Thoracic aorta (tissue), 2 donors: ENCODE measurements at regions not wholly inside any gene's neighbourhood (a gene's known extent, or its start where the extent isn't known, plus 50 kb on each side); places are given as distances from the start of the nearest gene placed in this dataset.

Experiments
- ATAC-seq: fragments of 150-250 bp; one replicate; pipeline ENCODE4 v1.8.0; 2017; ENCODE audit warnings: low read depth; ENCODE audit not compliant: insufficient number of reproducible peaks, low FRiP score
- DNase-seq: peaks from one replicate; pipeline ENCODE4 v3.0.0-alpha.2; 2020; ENCODE audit warnings: low spot score
- H3K27ac ChIP-seq, 2 donors: fragments of 200-600 bp; sonication (generic); 1 replicate in 1 of 2; 2 replicates in 1 of 2; pipeline ENCODE4 v1.5.1; 2016; ENCODE audit warnings: mild to moderate bottlenecking in 2 of 2, moderate library complexity in 2 of 2
- H3K27me3 ChIP-seq: fragments of 200-600 bp; sonication (generic); replicated peaks from 2 replicates; pipeline ENCODE4 v1.6.0; 2016; ENCODE audit warnings: mild to moderate bottlenecking; ENCODE audit not compliant: insufficient read depth
- H3K36me3 ChIP-seq: fragments of 200-600 bp; sonication (generic); one replicate; pipeline ENCODE4 v1.5.1; 2016
- H3K4me1 ChIP-seq, 2 donors: fragments of 200-600 bp; sonication (generic); 1 replicate in 1 of 2; 2 replicates in 1 of 2; pipeline versions ENCODE4 v1.5.1 to v1.6.0; 2016; ENCODE audit warnings: low read depth in 2 of 2, mild to moderate bottlenecking in 1 of 2; ENCODE audit not compliant: control insufficient read depth in 1 of 2
- H3K4me3 ChIP-seq: fragments of 200-600 bp; sonication (generic); 2 replicates; pipeline ENCODE4 v1.5.1; 2016; ENCODE audit warnings: mild to moderate bottlenecking
- H3K9me3 ChIP-seq: fragments of 200-600 bp; sonication (generic); 2 replicates; pipeline ENCODE4 v1.5.1; 2016
- TF ChIP-seq, protein P1 (sequence below): fragments of 200-600 bp; sonication (generic); IDR thresholded peaks from one replicate; pipeline ENCODE4 v1.5.1; 2019; ENCODE audit warnings: antibody characterized with exemption

DNA sequence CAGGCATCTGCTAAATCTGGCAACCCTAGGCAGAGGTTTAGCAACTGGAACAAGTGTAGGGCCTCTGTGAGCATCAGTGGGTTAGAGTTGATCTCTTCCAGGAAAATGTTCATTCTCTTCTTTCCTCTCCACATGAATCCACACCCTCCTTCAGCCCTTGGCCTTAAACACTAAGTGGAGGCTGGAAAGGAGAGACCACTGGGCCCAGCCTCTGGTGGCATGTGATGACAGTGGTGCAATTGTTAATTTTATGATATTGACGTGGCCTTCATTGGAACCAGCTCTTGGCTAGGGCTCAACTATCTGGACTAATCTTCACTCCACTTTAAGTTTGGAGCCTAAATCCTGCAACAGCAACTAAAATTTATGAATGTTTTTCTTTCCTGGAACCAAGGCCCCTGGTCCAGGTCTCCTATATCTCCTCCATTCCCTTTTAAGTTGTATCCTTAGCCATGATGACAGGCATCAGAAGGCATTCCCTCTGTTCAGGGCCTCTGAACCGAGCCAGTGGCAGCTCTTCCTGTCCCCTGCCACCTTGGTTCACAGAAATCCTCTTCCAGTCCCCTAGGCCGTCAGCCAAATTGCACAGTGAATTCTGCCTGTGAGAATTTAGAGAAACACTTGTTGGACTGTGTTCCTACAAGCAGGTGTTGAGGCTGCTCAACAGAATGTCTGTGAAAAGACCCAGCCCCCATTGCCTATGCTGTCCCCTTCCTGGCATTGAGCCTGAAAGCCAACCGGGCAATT lies 132.2 kb downstream of the PSMG1 start:
- H3K36me3 ChIP-seq: no peaks in the 10 kb centered on the region
- TF ChIP-seq, protein P1, sequence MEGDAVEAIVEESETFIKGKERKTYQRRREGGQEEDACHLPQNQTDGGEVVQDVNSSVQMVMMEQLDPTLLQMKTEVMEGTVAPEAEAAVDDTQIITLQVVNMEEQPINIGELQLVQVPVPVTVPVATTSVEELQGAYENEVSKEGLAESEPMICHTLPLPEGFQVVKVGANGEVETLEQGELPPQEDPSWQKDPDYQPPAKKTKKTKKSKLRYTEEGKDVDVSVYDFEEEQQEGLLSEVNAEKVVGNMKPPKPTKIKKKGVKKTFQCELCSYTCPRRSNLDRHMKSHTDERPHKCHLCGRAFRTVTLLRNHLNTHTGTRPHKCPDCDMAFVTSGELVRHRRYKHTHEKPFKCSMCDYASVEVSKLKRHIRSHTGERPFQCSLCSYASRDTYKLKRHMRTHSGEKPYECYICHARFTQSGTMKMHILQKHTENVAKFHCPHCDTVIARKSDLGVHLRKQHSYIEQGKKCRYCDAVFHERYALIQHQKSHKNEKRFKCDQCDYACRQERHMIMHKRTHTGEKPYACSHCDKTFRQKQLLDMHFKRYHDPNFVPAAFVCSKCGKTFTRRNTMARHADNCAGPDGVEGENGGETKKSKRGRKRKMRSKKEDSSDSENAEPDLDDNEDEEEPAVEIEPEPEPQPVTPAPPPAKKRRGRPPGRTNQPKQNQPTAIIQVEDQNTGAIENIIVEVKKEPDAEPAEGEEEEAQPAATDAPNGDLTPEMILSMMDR: no peak
- no peak for ATAC-seq

GRCh38 chr21:39048574-39048973 lies 134.7 kb downstream of the PSMG1 start:
- no peak for ATAC-seq

More for the DNA sequence above, 132.2 kb downstream of the PSMG1 start:
- H3K9me3 ChIP-seq: no peaks in the 10 kb centered on the region
- no peak overlapping the region for H3K4me3 ChIP-seq
- no peaks in the 10 kb centered on the region for H3K27me3 ChIP-seq
- peaks cover 0 to 11% of the 10 kb centered on the region in 2 donors for H3K4me1 ChIP-seq
- H3K27ac ChIP-seq: no peak overlapping the region
- no peak for DNase-seq

GRCh38 chr21:39048064-39048463 lies 135.2 kb downstream of the PSMG1 start:
- TF ChIP-seq, protein P1: no peak

More at GRCh38 chr21:39048574-39048973, 134.7 kb downstream of the PSMG1 start:
- Histone ChIP-seq H3K27ac (no peak overlapping the region), H3K27me3 (no peaks in the 10 kb centered on the region), H3K4me1 (peaks cover 0 to 11% of the 10 kb centered on the region in 2 donors), H3K9me3 (no peaks in the 10 kb centered on the region), H3K36me3 (no peaks in the 10 kb centered on the region), H3K4me3 (no peak overlapping the region)
- TF ChIP-seq, protein P1: no peak
- no peak for DNase-seq

GRCh38 chr21:39047046-39047445 lies 136.2 kb downstream of the PSMG1 start:
- TF ChIP-seq, protein P1: no peak
- ATAC-seq: no peak
- H3K27me3 ChIP-seq: no peaks in the 10 kb centered on the region
- H3K4me1 ChIP-seq: peaks cover 0 to 11% of the 10 kb centered on the region in 2 donors
- H3K36me3 ChIP-seq: no peaks in the 10 kb centered on the region
- no peak overlapping the region for H3K27ac ChIP-seq
- no peak for DNase-seq
- no peaks in the 10 kb centered on the region for H3K9me3 ChIP-seq
- no peak overlapping the region for H3K4me3 ChIP-seq

More at GRCh38 chr21:39048064-39048463, 135.2 kb downstream of the PSMG1 start:
- H3K4me3 ChIP-seq: no peak overlapping the region
- H3K36me3 ChIP-seq: no peaks in the 10 kb centered on the region
- no peaks in the 10 kb centered on the region for H3K27me3 ChIP-seq
- DNase-seq (no peak), ATAC-seq (no peak)
- no peak overlapping the region for H3K27ac ChIP-seq
- H3K4me1 ChIP-seq: peaks cover 0 to 11% of the 10 kb centered on the region in 2 donors
- no peaks in the 10 kb centered on the region for H3K9me3 ChIP-seq

DNA sequence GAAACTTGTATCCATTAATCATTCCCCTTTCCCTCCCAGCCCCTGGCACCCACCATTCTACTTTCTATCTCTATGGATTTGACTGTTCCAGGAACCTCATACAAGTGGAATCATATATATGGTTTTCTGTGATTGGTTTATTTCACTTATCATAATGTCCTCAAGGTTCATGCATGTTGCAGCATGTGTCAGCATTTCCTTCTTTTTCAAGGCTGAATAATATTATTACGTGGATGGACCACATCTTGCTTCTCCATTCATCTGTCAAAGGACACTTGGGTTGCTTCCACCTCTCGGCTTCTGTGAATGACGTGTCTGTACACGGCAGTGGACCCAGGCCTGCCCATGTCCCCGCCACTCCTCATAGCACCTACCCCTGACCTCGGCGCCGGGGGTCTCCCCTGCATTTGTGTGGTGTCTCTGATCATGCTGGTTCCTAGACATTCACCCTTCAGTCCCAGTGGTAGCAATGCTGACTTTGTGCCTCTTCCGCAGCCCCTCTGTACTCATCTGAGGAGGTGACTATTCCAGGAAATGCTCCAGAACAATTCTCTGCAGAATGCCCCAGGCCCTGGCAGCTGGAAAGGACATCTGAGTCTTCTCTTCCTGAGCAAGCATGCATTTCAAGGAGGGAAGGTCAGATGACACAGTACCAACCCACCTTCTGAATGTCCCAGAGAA lies 136.9 kb downstream of the PSMG1 start:
- peaks cover 0 to 8% of the 10 kb centered on the region in 2 donors for H3K4me1 ChIP-seq
- H3K9me3 ChIP-seq: no peaks in the 10 kb centered on the region
- TF ChIP-seq, protein P1: no peak
- H3K27me3 ChIP-seq: no peaks in the 10 kb centered on the region
- no peaks in the 10 kb centered on the region for H3K36me3 ChIP-seq
- no peak for ATAC-seq
- no peak overlapping the region for H3K27ac ChIP-seq
- DNase-seq: no peak
- H3K4me3 ChIP-seq: no peak overlapping the region
